ENCODE measurements at regions not wholly inside any gene's neighbourhood (a gene's known extent, or its start where the extent isn't known, plus 50 kb on each side); places are given as distances from the start of the nearest gene placed in this dataset.

GRCh38 chr7:156180451-156181229, 368.4 kb upstream of the SHH start:
- no peak for DNase-seq (ENCODE audit: low read depth in 2 of 2)

GRCh38 chr7:156179872-156180390, 367.7 kb upstream of the SHH start:
- DNase-seq (ENCODE audit: low read depth in 2 of 2), result no peak

GRCh38 chr7:156178857-156179256, 366.6 kb upstream of the SHH start:
- DNase-seq (ENCODE audit: low read depth in 2 of 2), result no peak

- no peak for DNase-seq (ENCODE audit: low read depth in 2 of 2)
Observed at GRCh38 chr7:156178214-156178613, 366.0 kb upstream of the SHH start.

- DNase-seq (ENCODE audit: low read depth in 2 of 2), result no peak
Observed at GRCh38 chr7:156177422-156178055, 365.3 kb upstream of the SHH start.

GRCh38 chr7:156176039-156176438, 363.8 kb upstream of the SHH start:
- no peak for DNase-seq (ENCODE audit: low read depth in 2 of 2)

GRCh38 chr7:156175003-156175402, 362.7 kb upstream of the SHH start:
- no peak for DNase-seq (ENCODE audit: low read depth in 2 of 2)

GRCh38 chr7:156174428-156174827, 362.2 kb upstream of the SHH start:
- DNase-seq (ENCODE audit: low read depth in 2 of 2), result no peak

GRCh38 chr7:156173748-156174353, 361.6 kb upstream of the SHH start:
- no peak for DNase-seq (ENCODE audit: low read depth in 2 of 2)

GRCh38 chr7:156173346-156173745, 361.1 kb upstream of the SHH start:
- DNase-seq (ENCODE audit: low read depth in 2 of 2), result no peak

GRCh38 chr7:156172638-156173037, 360.4 kb upstream of the SHH start:
- no peak for DNase-seq (ENCODE audit: low read depth in 2 of 2)

GRCh38 chr7:156169474-156170370, 357.5 kb upstream of the SHH start:
- no peak for DNase-seq (ENCODE audit: low read depth in 2 of 2)

GRCh38 chr7:156168434-156168833, 356.2 kb upstream of the SHH start:
- DNase-seq (ENCODE audit: low read depth in 2 of 2), result no peak

GRCh38 chr7:156167987-156168386, 355.7 kb upstream of the SHH start:
- no peak for DNase-seq (ENCODE audit: low read depth in 2 of 2)

GRCh38 chr7:156167417-156167807, 355.1 kb upstream of the SHH start:
- DNase-seq (ENCODE audit: low read depth in 2 of 2), result no peak

GRCh38 chr7:156166692-156167416, 354.6 kb upstream of the SHH start:
- no peak for DNase-seq (ENCODE audit: low read depth in 2 of 2)

GRCh38 chr7:156163747-156164146, 351.5 kb upstream of the SHH start:
- no peak for DNase-seq (ENCODE audit: low read depth in 2 of 2)

GRCh38 chr7:156162451-156162850, 350.2 kb upstream of the SHH start:
- DNase-seq (ENCODE audit: low read depth in 2 of 2), result no peak

- no peak for DNase-seq (ENCODE audit: low read depth in 2 of 2)
Observed at GRCh38 chr7:156160811-156161210, 348.5 kb upstream of the SHH start.

- no peak for DNase-seq (ENCODE audit: low read depth in 2 of 2)
Observed at GRCh38 chr7:156158693-156159092, 346.4 kb upstream of the SHH start.

GRCh38 chr7:156158213-156158612, 345.9 kb upstream of the SHH start:
- no peak for DNase-seq (ENCODE audit: low read depth in 2 of 2)
